AG09309 (cell line): ENCODE measurements at regions not wholly inside any gene's neighbourhood (a gene's known extent, or its start where the extent isn't known, plus 50 kb on each side); places are given as distances from the start of the nearest gene placed in this dataset.

Experiments
- DNase-seq: peaks from one replicate; pipeline ENCODE4 v3.0.0-alpha.2; 2010; ENCODE audit warnings: low read depth
- H3K4me3 ChIP-seq: 2 replicates; pipeline ENCODE4 v1.5.1; 2011; ENCODE audit warnings: mild to moderate bottlenecking, low read depth, low read length, moderate library complexity; ENCODE audit not compliant: control insufficient read depth
- CTCF ChIP-seq: IDR thresholded peaks from 2 replicates; pipeline ENCODE4 v1.5.1; 2011; ENCODE audit warnings: mild to moderate bottlenecking, low read depth, low read length, inconsistent platforms; ENCODE audit not compliant: insufficient read depth, control insufficient read depth; ENCODE audit errors: missing control alignments

GRCh38 chr4:175540732-175541131, 271.3 kb downstream of the GPM6A start:
- no peak overlapping the region for H3K4me3 ChIP-seq
- TF ChIP-seq CTCF, result no peak
- DNase-seq, result no peak

DNA sequence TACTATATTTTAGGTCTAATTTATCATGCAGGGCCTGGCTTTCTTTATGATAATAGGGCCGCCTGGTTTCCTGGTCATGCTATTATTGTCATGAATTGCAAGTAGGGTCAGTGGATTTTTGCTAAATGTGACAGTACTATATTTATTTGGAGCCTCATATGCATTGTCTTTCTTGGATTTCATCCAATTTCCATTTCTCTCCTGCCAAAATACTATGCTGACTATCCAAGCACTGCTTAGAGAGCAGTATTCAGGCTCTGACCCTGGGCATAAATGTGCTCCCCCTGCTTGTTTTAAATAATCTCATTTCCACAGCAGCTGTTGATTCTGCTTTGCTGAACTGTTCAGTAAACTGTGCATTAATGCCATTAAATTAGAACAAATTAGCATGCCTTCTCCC, 269.3 kb downstream of the GPM6A start:
- H3K4me3 ChIP-seq, result no peak overlapping the region
- no peak for DNase-seq
- no peak for TF ChIP-seq CTCF

DNA sequence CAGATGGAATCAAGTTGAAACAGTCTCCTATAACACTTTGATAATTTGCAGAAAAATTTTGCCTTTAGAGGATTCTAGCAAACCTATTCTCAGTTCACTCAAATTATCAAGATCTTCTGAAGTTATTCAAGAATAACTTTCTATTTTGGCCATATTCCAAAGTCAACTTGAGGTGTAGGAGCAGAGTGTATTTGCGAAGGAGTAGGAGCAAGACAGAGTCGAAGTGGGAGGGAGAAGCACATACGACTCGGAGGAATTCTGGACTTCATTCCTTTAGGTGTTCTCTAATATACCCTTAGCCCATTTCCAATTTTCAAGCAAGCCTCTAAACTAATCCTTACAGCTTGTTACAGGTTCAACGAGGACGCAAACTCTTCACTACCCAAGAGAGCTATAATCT, 252.9 kb downstream of the GPM6A start:
- TF ChIP-seq CTCF, result no peak
- H3K4me3 ChIP-seq, result no peak overlapping the region
- no peak for DNase-seq

DNA sequence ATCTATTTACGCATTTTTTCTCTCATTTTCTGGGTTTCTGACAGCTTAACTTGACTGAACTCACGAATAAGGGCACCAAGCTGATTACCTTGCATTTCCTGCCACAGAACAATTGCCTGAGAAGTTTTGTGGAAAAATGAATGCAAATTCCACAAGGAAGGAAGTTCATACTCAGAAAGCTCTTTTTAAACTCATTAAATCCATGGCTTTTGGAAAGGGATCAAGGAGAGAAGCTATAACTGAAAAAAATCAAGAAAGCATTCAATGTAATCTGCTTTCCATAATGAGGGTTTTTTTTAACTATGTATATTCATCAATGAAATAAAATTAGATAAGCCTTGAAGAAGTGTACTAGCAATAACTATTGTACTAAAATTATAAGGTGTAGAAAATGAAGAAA, 252.5 kb downstream of the GPM6A start:
- no peak overlapping the region for H3K4me3 ChIP-seq
- DNase-seq, result no peak
- TF ChIP-seq CTCF, result no peak

DNA sequence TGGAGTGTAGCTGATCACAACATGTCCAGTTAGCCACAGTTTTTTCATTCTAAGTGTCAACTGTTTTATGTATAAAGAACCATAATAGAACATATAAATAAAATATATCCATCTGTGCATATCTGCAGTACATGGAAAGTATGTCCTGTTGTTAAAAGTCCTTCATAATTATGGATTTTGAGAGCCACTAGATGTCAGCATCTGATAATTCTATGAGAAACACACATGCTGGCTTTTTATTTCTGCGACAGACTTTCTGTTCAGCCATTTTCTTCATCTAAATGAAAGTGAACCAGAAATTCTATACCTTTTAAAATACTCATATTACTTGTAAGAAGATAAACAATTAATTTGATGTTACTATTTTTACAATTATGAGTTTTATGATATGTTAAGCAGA, 251.5 kb downstream of the GPM6A start:
- no peak overlapping the region for H3K4me3 ChIP-seq
- DNase-seq, result peak; percentile 11
- TF ChIP-seq CTCF, result peak; percentile 26

GRCh38 chr4:175561696-175562095, 250.4 kb downstream of the GPM6A start:
- DNase-seq, result no peak
- TF ChIP-seq CTCF, result no peak
- no peak overlapping the region for H3K4me3 ChIP-seq

DNA sequence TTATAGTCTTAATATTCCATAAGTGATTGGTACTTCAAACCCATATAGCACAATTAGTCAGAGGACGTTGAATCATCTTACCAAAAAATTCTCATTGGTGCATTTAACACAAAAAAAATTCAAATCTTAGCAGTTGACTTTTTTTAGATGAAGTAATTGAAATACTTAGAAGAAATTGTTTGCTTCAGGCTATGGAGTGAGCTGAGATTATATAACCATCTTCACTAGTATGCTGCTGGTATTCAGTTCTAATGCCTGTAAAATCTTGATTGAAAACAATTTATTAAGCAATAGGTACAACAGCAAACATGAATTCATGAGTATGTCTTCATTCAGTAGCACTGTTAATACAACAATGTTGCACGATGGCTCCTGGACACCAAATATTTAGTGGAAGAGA, 250.0 kb downstream of the GPM6A start:
- no peak for TF ChIP-seq CTCF

More for the DNA sequence above, 250.0 kb downstream of the GPM6A start:
- DNase-seq, result no peak
- H3K4me3 ChIP-seq, result no peak overlapping the region
